ENCODE measurements at regions not wholly inside any gene's neighbourhood (a gene's known extent, or its start where the extent isn't known, plus 50 kb on each side); places are given as distances from the start of the nearest gene placed in this dataset.
"Not testable (repeated sequence)": the region's sequence is repeated elsewhere in the genome, so short reads cannot be mapped to it uniquely, and the experiment has no call there.

DNA sequence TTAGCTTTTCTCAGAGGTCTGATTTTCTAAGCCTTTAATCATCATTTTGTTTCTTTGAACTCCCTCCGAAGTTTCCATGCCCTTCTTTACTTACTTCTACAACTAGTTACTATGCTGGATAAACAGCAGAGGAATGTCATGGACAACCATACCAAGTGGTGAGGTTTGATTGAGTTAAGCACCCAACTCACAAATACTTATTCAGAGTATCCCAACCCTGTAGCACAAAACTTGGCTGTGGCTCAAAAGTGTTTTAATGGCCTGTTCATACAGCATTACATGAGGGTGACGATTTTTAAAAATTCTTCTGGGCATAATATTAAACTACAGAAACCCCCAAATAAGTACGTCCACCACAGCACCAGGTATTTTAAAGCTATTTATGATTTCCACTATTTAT is 946.8 kb upstream of the SOX9 start:
- DNase-seq: no peak

DNA sequence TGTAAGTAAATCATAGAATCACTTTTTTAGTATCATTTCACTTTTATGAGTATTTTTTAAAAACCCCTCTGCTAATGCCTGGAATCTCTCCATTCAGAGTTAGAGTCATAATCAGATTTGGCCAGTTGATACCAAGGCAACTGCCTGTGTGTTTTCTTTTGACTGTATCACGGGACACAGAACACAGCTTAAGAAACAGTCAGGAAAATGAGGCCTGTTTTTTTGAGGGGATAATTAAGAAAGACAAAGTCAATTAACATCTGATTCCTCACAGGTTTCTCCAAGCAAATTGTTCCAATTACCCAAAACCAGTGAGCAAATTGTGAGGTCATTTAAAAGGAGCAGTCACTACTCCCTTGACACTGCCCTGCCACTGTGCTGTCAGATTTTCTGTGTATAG is 944.5 kb upstream of the SOX9 start:
- no peak for DNase-seq

DNA sequence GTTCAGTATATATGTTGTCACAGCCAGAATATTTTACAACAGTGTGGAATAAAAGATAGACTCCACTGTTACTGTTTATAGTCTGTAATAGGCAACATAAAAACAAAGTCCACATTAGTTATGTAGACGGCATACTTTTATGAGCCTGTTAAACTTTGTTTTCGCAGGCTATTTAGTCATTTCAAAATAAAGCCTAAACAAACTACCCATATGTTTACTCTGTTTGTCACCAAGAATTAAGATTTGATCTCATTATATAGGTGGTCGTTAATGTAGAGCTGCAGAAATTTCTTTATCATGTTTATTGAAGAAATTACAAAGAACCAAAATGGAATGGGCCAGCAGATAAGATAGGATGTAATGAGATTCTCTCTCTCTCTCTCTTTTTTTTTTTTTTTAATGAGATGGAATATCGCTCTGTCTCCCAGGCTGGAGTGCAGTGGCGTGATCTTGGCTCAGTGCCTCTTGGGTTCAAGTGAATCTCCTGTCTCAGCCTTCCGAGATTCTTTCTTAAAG is 943.8 kb upstream of the SOX9 start:
- no peak for DNase-seq

DNA sequence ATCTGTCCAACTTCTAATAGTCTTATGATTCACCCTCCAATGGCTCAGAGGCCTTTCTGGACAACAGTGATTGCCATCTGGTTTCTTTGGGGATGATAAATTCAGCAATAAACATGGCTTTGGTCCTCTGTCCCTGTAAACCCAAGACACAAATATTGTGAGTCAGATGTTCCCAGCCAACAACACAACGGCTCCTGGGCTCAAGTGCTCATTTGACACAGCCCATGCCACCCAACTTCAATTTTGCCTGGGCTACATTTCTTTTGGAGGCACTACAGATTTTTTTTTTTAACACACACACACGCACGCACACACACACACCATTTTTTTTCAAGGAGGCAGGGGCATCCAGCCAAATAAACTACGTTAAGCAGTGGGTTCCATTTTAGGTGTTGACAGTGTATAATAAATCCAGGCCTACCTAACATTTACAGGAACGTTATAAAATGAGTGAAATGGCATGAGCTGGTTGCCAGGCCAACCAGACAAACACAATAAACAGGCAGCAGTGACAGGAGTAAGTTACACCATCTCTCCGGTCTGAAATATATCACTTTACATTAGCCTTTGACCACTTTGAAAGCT is 939.9 kb upstream of the SOX9 start:
- no peak for DNase-seq

DNA sequence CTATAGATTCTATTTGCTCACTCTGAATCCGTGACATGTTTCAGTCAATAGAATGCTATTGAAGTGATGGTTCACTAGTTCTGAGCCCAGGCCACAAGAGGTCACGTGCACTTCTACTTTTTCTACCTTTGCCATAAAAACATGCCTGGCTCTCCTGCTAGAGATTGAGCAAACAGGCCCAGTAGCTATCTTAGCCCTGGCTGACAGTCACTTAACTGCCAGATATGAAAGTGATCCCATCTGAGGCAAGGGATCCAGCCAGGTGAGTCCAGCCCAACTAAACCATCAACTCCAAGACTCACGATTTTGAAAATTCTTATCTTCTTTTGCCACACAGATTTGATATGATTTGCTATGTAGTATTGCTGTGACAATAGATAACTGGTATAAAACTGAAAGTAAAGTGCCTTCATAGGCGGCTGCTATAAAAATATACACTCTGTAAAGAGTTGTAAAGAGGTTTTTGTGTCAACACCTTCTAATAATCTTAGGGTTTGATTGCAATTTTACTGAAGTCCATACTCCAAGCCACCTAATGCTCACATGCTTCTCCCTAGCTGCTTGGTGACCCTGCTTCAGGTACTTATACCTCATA is 937.7 kb upstream of the SOX9 start:
- DNase-seq: no peak

DNA sequence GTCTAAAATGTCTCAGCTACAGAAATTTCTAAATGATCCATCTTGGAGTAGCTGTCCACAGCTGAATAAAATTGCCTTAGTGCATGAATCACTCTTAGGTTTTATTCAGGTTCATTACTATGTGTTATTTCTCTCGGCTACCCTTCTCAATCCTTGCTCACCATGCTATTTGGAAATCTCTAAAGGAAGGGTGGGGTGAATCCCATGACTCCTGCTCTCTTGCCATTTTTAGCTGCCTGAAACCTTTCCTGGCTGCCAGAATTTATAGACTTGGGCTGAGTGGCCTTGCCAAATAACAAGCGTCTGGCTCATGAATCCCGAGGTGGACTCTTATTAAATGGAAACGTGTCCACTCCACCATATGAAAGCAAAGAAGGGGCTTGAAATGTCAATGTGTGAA is 936.1 kb upstream of the SOX9 start:
- DNase-seq: peak in 1 of 14 donors; percentile 6

DNA sequence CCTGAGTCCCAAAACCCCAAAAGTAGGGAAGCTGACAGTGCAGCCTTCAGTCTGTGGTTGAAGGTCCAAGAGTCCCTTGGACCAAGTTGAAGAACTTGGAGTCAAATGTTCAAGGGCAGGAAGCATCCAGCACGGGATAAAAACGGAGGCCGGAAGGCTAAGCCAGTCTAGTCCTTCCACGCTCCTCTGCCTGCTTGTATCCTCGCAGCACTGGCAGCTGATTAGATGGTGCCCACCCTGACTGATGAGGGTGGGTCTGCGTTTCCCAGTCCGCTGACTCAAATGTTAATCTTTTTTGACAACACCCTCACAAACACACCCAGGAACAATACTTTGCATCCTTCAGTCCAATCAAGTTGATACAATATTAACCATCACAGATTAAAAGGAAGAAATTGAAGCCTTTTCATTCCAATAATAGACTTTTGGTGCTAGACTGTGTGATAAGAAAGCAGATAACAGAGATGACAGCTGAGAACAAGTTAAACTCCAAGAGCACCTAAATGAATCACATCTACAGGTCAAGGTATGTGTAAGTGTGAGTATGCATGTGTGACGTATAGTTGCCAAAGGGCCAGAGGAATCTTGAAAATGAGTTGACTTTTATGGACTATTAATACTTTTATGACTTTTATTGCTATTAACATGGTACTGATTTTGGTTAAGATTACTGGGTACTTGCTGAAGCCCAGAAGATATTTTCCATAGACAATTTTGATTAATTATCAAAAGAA is 933.5 kb upstream of the SOX9 start:
- DNase-seq: no peak

DNA sequence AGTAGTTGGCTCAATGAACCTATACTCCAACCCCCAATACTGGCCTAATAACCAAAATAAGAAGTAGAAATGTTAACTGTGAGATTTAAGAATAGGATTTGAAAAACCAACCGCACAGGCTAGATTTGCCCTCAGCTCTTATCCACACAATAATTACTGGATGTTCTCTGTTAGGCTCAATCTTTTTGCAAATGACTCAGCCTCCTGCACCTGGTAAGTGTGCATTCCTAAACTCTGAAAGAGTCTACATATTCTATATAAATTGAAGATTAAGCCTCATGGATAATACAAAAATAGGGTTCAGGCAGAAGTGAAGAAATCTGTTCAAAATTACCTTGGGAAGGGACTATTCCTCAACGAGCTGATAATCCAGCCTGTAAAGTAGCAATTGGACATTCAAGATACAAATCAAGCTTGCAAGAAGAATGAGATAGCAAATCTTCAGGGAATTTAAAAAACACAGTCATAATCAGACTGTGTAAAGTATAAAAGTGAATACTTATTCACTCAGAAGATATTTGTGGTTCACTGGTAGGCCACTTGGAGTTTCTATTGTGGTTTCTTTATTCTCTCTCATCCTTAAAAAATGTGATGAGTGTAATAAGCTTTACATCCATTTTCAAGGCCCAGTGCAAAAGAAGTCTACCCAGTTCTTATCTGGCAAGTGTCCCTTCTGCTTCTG is 931.9 kb upstream of the SOX9 start:
- DNase-seq: no peak

DNA sequence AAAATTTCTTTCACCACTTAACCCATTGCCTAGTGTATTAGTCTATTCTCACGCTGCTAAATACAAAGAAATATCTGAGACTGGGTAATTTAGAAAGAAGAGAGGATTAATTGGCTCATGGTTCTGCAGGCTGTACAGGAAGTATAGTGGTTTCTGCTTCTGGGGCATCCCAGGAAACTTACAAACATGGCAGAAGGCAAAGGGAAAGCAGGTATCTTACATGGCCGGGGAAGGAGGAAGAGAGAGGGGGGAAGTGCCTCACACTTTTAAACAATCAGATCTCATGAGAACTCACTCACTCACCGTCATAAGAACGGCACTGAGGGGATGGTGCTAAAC is 931.4 kb upstream of the SOX9 start:
- DNase-seq: no peak

DNA sequence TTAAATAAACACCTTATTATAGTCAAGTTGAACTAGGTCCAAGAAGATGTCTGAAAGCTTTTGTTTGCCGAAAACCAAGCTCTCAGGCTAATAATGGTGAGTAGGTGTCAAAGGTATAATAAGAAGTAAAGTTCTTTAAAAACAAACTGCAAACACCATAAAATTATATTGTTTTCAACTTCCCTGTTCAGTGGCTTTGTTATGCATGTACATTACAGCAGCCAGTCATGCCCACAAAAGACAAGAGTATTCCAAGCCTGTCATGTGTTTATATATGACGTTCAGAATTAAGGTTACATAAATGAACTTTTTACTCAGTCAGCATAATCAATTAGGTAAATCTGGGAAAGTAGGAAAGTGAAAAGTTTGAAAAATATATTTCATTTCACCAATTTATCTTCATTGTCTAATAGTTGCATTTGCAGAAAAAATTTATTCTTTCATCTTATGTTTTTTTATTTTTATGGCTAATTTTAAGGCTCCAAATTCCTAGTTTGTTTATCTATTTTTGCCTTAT is 928.7 kb upstream of the SOX9 start:
- no peak for DNase-seq

DNA sequence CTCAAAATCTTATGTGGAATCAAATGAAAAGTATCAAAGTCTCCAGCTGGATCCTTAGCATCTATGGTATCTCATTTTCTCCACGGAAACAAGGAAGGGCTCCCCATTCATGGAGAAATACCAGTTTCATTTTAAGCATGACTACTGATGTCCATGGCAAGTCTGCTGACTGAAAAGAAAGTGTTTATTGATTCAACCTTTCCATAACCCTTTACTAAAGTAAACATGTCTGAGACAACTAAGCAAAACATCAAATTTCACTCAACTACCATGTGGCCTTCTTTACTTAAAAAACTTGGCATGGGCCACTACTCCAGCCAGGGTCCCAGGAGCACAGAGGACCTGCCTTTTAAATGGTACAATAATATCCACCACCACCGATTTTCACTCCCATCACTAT is 928.0 kb upstream of the SOX9 start:
- DNase-seq: no peak

DNA sequence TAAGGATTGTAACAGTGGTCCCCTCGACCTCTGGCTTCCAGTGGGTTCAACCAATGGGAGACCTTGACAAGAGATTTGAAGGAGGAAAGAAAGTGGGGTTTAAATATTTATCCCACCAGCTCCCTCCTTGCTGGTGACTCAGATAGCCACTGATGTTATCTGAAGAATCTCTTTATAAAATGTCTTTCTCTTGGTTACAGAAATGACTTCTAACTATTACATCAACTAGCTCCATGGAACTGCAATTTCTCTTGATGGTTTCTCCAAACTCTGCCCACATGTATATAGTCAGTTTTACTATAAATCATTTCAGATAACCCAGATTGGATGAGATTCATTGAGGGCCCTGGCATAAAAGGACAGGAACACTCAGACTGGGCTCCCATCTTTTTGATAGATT is 920.2 kb upstream of the SOX9 start:
- DNase-seq: no peak

DNA sequence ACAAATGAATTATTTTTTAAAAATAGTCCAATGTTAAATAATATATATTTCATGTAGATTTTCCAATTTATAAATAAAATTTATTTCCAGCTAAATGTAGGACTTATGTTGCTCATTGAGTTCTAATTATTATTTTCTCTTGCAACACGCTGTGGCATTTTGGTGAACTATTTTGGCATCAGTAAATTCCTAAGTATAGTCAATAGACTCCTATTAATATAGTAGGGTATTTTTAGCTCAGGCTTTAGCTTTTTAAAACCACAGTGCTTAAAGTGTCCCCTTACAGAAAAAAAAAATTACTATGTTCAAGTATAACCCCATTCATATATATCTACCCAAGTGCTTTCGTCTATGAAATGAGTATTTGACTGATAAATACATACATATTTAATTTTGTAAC is 919.2 kb upstream of the SOX9 start:
- no peak for DNase-seq

DNA sequence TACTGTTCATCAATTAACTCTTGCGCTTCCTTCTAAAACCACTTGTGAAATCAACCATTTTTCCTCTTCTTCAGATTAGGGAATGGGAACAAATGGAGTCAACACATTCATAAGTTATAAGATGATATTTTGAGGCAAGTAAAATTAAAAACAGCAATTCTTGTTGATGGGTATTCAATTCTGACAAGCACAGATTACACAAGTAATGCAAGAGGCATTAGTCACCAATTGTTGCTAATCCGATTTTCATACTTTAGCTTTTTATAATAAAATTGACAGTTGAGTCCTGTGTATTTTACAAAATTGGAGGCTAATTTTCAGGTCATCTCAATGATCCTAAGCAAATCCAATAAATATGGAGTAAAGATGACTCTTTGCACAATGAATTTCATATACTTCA is 918.4 kb upstream of the SOX9 start:
- no peak for DNase-seq

DNA sequence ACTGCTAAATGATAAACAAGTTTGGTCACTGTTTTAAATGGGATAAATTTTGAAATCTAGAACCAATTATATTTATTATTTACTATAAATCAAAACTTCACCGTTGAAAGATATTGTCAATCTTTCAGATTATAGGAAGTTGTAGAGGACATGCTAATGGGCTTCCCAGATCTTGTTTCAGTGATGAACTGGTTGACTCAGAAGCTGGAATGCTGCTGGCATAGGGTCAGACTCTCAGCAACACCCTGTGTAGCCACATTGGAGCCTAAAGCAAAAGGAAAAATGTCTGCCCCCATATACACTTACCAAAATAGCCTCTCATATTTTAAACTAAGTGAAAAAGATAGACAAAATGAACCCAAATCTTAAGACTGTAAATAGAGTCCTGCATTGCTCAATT is 916.9 kb upstream of the SOX9 start:
- no peak for DNase-seq

DNA sequence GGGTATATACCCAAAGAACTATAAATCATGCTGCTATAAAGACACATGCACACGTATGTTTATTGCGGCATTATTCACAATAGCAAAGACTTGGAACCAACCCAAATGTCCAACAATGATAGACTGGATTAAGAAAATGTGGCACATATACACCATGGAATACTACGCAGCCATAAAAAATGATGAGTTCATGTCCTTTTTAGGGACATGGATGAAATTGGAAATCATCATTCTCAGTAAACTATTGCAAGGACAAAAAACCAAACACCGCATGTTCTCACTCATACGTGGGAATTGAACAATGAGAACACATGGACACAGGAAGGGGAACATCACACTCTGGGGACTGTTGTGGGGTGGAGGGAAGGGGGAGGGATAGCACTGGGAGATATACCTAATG is 914.9 kb upstream of the SOX9 start:
- not testable (repeated sequence) for DNase-seq

DNA sequence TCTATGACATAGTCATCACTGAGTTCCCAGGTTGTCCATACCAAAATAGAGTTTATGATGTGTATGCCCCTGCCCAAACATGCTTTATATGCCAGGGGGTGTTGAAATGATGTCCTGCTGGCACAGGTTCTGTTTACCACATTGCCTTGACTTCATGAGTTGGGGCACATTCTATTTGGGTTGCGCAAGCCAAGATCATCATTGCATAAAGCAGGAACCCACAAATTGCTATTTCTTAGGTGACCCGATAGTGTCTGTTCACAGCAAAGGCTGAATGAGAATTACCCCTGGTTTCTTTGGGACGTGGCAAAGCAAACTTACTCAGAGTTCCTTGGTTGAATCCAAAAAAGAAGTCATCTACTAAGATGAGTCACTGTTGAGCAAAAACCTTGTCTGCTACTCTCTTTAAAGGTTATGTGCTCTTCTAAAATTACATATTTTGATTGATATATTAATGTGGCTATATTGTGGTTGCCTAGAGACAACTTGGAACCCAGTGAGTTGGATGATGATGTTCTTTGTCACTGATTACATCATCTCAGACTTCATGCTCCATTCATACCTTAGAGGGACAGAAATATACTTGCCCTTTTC is 912.6 kb upstream of the SOX9 start:
- no peak for DNase-seq

DNA sequence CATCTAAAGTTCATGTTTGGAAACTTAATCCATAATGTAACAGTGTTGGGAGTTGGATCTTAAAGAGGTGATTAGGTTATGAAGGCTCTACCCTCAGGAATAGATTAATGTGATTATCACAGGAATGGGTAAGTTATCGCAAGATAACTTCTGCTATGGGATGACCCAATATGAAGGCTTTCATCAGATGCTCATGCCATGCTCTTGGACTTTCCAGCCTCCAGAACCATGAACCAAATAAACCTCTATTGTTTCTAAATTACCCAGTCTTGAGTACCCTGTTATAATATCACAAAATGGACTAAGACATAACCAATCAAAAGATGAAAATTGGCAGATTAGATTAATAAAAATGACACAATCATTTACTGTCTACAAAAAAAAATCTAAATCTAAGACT is 906.9 kb upstream of the SOX9 start:
- DNase-seq: no peak

DNA sequence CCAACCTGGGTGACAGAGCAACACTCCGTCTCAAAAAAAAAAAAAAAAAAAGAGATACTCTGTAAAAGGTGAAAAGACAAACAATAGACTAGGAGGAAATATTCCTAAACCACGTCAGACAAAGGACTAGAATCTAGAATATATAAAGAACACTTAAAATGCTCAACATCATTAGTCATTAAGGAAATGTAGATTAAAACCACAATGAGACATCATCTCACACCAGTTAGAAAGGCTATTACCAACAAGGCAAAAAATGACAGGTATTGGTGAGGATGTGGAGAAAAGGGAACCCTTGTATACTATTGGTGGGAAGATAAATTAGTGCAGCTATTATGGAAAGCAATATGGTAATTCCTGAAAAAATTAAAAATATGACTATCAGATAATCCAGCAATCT is 903.1 kb upstream of the SOX9 start:
- no peak for DNase-seq

DNA sequence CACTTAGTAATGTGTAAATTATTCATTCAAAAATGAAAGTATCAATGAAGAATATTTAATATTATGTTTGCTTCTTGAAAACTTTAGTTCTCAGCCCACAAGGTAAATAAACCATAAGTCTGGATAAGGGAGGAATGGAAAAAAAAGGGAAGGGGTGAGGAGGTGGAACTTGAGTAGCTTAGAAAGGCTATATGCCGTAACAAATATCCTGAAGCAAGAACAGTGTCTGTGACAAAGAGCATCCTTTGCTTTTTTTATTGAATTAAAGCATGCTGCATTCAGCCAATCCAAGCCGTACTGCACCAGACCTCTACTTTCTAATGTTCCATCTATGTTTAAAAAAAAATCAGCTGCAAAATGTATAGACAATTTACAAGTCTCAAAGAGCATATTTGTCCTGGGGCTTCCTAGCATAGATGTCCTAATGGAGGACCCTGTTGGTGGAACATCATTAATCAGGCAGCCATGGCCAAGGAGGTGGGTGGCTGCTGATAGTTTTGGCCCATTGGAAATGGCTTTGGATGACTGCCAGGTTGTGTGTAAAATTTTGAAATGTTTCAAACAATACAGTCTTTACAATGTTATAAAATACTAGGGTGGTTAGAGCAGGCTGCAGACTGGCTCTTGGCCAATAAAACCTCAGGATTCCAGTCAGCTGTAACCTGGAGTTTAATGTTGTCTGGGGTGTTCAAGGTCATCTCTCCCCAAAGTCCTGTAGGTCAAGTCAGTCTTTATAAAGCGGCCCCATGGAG is 895.8 kb upstream of the SOX9 start:
- DNase-seq: no peak

DNA sequence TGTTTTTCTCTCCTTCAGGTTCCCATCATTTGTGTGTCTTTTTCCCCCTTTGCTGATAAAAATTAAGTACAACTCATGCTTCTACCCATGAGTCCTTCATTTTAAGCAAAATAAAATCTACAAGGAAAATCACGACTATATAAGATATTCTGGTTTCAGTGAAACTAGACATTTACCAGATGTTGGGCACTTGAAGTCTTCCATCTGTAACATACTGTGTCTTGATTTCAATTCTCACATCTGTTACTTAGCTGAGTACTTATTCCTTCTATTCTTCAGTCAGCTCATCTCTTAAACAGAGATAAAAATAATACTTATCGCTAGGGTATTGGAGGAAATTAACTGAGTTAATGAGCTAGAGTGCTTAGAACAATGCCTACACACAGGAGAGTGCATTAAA is 893.0 kb upstream of the SOX9 start:
- DNase-seq: no peak

DNA sequence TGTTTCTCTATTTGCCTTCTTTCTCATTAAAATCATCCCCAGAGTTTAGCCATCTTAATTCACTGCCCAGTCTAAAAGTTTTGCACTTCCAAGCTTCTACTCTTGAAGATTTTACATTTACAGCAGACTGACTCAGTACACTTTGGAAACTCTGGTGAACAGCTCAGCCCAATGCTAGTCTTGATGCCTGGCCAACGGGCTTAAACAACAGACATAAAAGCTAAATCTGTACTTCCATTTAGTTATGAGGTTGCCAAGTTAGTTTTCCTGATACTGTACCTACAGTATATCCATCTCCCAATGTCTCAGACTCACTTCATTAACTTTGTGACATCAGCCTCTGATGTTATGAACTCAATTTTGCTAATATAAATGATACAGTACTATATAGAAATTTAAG is 891.8 kb upstream of the SOX9 start:
- no peak for DNase-seq

All from C1 segment of cervical spinal cord (tissue), 14 donors.